Natural killer cell (primary cell): ENCODE measurements at regions not wholly inside any gene's neighbourhood (a gene's known extent, or its start where the extent isn't known, plus 50 kb on each side); places are given as distances from the start of the nearest gene placed in this dataset.
"Not testable (repeated sequence)": the region's sequence is repeated elsewhere in the genome, so short reads cannot be mapped to it uniquely, and the experiment has no call there.

Source experiments
- ATAC-seq, 3 donors: fragments of 150-1000 bp in 2 of 3; fragments of 200-7000 bp in 1 of 3; cut with Tn5 transposase; 1 replicate in 1 of 3; 2 replicates in 2 of 3; pipeline ENCODE4 v1.10.0; 2021; ENCODE audit warnings: mild to moderate bottlenecking in 2 of 3, moderate library complexity in 2 of 3
- DNase-seq, 2 donors: peaks; one replicate each; pipeline versions ENCODE4 v3.0.0 to v3.0.0-alpha.2; 2013 to 2021; ENCODE audit warnings: mixed read lengths in 1 of 2
- H3K27ac ChIP-seq: one replicate; pipeline ENCODE4 v1.5.1; 2013; ENCODE audit warnings: mild to moderate bottlenecking, low read length
- H3K27me3 ChIP-seq: one replicate; pipeline ENCODE4 v1.6.1; 2013; ENCODE audit warnings: low read length; ENCODE audit not compliant: control insufficient read depth, insufficient read depth
- H3K36me3 ChIP-seq: one replicate; pipeline ENCODE4 v1.6.1; 2013; ENCODE audit warnings: low read length; ENCODE audit not compliant: control insufficient read depth, insufficient read depth
- H3K4me1 ChIP-seq: one replicate; pipeline ENCODE4 v1.6.1; 2013; ENCODE audit warnings: low read length; ENCODE audit not compliant: control insufficient read depth, insufficient read depth
- H3K4me3 ChIP-seq: one replicate; pipeline ENCODE4 v1.5.1; 2013; ENCODE audit warnings: low read length
- H3K9me3 ChIP-seq: one replicate; pipeline ENCODE4 v1.6.1; 2013; ENCODE audit warnings: low read length; ENCODE audit not compliant: control insufficient read depth, insufficient read depth
- H3K27ac Mint-ChIP-seq, 2 donors: one replicate each; pipeline ENCODE4 v1.8.0; 2022; ENCODE audit warnings: mild to moderate bottlenecking in 2 of 2, mixed read lengths in 2 of 2, moderate library complexity in 1 of 2
- H3K27me3 Mint-ChIP-seq, 2 donors: one replicate each; pipeline ENCODE4 v1.8.0; 2022; ENCODE audit warnings: low read depth in 2 of 2, mixed read lengths in 2 of 2
- H3K36me3 Mint-ChIP-seq: one replicate; pipeline ENCODE4 v1.8.0; 2022; ENCODE audit warnings: mixed read lengths
- H3K4me1 Mint-ChIP-seq, 2 donors: one replicate each; pipeline ENCODE4 v1.8.0; 2022; ENCODE audit warnings: mixed read lengths in 2 of 2
- H3K4me3 Mint-ChIP-seq: one replicate; pipeline ENCODE4 v1.8.0; 2022; ENCODE audit warnings: mild to moderate bottlenecking, moderate library complexity, mixed read lengths
- H3K9me3 Mint-ChIP-seq, 2 donors: one replicate each; pipeline ENCODE4 v1.8.0; 2022; ENCODE audit warnings: mixed read lengths in 2 of 2
- WGBS: methylation state at CpG from one replicate; pipeline ENCODE4 v1.1.7; 2013; ENCODE audit warnings: missing lambda C conversion rate; ENCODE audit not compliant: insufficient coverage; 5-methylcytosine and 5-hydroxymethylcytosine counted together
- intact Hi-C: fragments of 100-400 bp; cut with micrococcal nuclease; formaldehyde crosslinking; loops from one replicate; pipeline ENCODE4 v1.14.2; 2022
- TF ChIP-seq, protein P1 (sequence below): fragments of 200-600 bp; IDR thresholded peaks from one replicate; pipeline ENCODE4 v1.8.0; 2022; ENCODE audit warnings: antibody characterized with exemption

DNA sequence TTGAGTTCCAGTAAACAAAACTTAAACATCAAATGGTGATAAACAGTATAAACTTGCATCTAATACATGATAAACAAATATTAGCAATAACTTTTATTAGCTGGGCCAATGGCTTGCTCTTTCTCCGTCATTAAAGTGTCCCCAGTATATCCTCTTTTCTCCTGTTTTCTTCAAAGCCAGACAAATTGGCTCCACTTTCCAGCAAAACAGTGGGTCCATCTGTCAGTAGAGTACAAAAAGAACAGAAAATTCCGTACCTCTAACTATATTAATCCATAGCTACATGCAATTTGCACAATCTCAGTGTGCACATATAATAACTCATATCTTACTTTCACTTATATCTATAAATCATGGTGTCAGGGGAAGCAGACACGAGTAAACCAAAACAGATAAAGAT is 678.0 kb upstream of the SPRY2 start:
- Histone ChIP-seq H3K27me3 (no peaks in the 10 kb centered on the region), H3K36me3 (no peaks in the 10 kb centered on the region), H3K4me3 (no peak overlapping the region), H3K27ac (no peak overlapping the region), H3K4me1 (no peaks in the 10 kb centered on the region), H3K9me3 (no peaks in the 10 kb centered on the region)
- no peak for DNase-seq
- H3K4me1 Mint-ChIP-seq = no peaks in the 10 kb centered on the region
- ATAC-seq = no peak
- TF ChIP-seq, protein P1, sequence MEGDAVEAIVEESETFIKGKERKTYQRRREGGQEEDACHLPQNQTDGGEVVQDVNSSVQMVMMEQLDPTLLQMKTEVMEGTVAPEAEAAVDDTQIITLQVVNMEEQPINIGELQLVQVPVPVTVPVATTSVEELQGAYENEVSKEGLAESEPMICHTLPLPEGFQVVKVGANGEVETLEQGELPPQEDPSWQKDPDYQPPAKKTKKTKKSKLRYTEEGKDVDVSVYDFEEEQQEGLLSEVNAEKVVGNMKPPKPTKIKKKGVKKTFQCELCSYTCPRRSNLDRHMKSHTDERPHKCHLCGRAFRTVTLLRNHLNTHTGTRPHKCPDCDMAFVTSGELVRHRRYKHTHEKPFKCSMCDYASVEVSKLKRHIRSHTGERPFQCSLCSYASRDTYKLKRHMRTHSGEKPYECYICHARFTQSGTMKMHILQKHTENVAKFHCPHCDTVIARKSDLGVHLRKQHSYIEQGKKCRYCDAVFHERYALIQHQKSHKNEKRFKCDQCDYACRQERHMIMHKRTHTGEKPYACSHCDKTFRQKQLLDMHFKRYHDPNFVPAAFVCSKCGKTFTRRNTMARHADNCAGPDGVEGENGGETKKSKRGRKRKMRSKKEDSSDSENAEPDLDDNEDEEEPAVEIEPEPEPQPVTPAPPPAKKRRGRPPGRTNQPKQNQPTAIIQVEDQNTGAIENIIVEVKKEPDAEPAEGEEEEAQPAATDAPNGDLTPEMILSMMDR = no peak
- peaks cover 10% of the 10 kb centered on the region for H3K36me3 Mint-ChIP-seq
- 64% methylated on average over 3 of the region's 3 CpGs for WGBS
- H3K9me3 Mint-ChIP-seq = peaks cover 5% of the 10 kb centered on the region in 2 donors
- H3K27me3 Mint-ChIP-seq = peaks cover 0 to 7% of the 10 kb centered on the region in 2 donors
- intact Hi-C loops = no loop called here
- no peak overlapping the region for H3K4me3 Mint-ChIP-seq
- no peak overlapping the region for H3K27ac Mint-ChIP-seq

DNA sequence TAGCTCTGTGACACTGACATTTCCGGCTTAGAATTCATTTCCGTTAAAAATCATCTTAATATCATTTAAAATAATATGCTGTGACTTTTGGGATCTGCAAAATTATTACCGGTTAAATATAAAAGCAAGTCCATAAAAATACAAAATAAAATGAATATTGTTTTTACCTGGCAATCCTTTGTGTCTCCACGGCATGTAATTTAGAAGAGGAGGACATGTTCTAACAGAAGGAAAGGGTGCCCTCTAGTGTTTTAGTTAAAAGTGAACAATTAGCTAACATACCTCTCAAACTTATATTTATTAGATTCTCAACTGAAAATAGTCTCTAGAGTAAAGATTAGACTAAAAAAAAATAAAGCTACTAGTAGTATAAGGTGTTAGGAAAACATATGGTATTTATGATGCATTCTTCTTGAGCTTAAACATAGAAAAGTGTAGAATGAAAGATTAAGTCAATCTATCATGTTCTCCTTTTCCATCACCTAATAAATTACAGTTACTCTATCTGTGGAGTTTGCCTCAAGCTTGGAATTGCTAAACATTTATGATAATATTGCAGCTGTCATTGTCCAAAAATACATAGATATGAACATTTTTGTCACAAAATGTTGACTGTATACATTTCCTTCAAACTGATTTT is 676.7 kb upstream of the SPRY2 start:
- Histone ChIP-seq H3K27ac (no peak overlapping the region), H3K4me3 (no peak overlapping the region), H3K27me3 (no peaks in the 10 kb centered on the region), H3K9me3 (no peaks in the 10 kb centered on the region), H3K4me1 (no peaks in the 10 kb centered on the region), H3K36me3 (no peaks in the 10 kb centered on the region)
- intact Hi-C loops = loop anchor here (1.0 kb wide), 2 partner anchors 674 to 1338 kb away; no protein-coding TSS in a partner anchor
- peaks cover 5% of the 10 kb centered on the region in 2 donors for H3K9me3 Mint-ChIP-seq
- ATAC-seq = peak in 2 of 3 donors; percentile 47 to 63
- H3K4me3 Mint-ChIP-seq = no peak overlapping the region
- peaks cover 10% of the 10 kb centered on the region for H3K36me3 Mint-ChIP-seq
- H3K4me1 Mint-ChIP-seq = no peaks in the 10 kb centered on the region
- no peak overlapping the region for H3K27ac Mint-ChIP-seq
- TF ChIP-seq, protein P1 = peak; percentile 64
- peaks cover 0 to 7% of the 10 kb centered on the region in 2 donors for H3K27me3 Mint-ChIP-seq
- 53% methylated on average over 2 of the region's 4 CpGs for WGBS
- peak in 1 of 2 donors; percentile 32 for DNase-seq

DNA sequence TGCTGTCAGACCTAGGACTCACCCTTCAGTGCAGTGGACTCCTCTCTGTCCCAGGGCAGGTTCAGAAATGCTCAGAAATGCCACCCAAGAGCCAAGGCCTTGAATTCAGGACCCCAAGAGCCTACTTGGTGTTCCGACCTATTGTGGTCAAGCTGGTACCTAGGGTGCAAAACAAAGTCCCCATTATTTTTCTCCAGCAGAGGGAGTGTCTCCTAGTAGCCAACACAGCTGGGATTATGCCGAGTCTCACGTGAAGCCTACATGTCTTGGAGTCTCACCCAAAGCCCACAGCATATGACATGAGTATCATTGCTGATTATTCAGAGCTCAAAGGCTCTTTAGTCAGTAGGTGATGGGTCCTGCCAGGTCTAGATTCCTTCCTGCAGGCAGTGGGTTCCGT is 671.1 kb upstream of the SPRY2 start:
- 89% methylated on average over 4 of the region's 4 CpGs for WGBS
- Mint-ChIP-seq H3K4me3 (no peak overlapping the region), H3K9me3 (peaks cover 0 to 2% of the 10 kb centered on the region in 2 donors), H3K4me1 (no peaks in the 10 kb centered on the region), H3K27ac (no peak overlapping the region), H3K27me3 (peaks cover 0 to 4% of the 10 kb centered on the region in 2 donors), H3K36me3 (no peaks in the 10 kb centered on the region)
- Histone ChIP-seq H3K4me1 (no peaks in the 10 kb centered on the region), H3K4me3 (no peak overlapping the region), H3K9me3 (no peaks in the 10 kb centered on the region), H3K27me3 (no peaks in the 10 kb centered on the region), H3K36me3 (no peaks in the 10 kb centered on the region), H3K27ac (no peak overlapping the region)
- ATAC-seq (no peak), DNase-seq (no peak)
- TF ChIP-seq, protein P1 = no peak
- intact Hi-C loops = no loop called here

DNA sequence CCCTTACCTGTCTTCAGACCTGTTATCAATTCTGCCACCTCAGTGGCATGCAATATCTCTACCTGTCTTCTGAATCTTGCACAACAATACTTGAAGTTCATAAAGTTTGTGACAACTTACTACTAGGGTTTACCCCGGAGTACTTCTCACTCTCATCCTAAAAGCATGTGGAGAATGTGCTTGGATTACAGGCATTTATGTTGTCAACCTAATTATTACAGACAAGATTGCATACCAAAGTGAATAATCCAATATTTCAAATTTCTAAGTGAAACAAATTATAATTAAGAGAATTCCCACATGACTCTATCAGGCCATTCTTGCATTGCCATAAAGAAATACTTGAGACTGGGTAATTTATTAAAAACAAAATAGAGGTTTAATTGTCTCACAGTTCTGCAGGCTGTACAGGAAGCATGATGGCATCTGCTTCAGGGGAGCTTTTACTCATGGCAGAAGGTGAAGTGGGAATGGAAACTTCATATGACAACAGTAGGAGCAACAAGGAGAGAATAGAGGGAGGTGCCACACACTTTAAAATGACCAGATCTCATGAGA is 661.0 kb upstream of the SPRY2 start:
- ATAC-seq = no peak
- intact Hi-C loops = no loop called here
- DNase-seq = no peak
- Mint-ChIP-seq H3K27me3 (peaks cover 0 to 8% of the 10 kb centered on the region in 2 donors), H3K27ac (no peak overlapping the region), H3K9me3 (peaks cover 0 to 2% of the 10 kb centered on the region in 2 donors), H3K4me3 (no peak overlapping the region), H3K4me1 (no peaks in the 10 kb centered on the region), H3K36me3 (peaks cover 8% of the 10 kb centered on the region)
- no peaks in the 10 kb centered on the region for H3K4me1 ChIP-seq
- H3K4me3 ChIP-seq = no peak overlapping the region
- H3K36me3 ChIP-seq = no peaks in the 10 kb centered on the region
- H3K9me3 ChIP-seq = no peaks in the 10 kb centered on the region
- H3K27ac ChIP-seq = no peak overlapping the region
- TF ChIP-seq, protein P1 = no peak
- no CpG with 5 or more reads among the region's 1 CpG for WGBS
- no peaks in the 10 kb centered on the region for H3K27me3 ChIP-seq

DNA sequence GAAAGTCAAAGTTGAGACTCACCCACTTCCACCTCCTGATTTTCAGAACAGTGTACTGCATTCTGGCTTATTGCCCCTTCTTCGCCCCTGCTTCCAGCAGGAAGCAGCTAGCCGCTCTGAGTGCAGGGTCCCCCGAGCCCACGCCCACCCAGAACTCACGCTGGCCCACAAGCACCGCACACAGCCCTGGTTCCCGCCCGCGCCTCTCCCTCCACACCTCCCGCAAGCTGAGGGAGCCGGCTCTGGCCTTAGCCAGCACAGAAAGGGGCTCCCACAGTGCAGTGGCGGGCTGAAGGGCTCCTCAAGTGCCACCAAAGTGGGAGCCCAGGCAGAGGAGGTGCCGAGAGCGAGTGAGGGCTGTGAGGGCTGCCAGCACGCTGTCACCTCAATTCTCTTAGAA is 657.7 kb upstream of the SPRY2 start:
- H3K9me3 ChIP-seq, H3K36me3 Mint-ChIP-seq, ATAC-seq, intact Hi-C loops, H3K27me3 Mint-ChIP-seq, H3K27ac ChIP-seq, DNase-seq, H3K4me3 Mint-ChIP-seq, H3K4me3 ChIP-seq, H3K27me3 ChIP-seq, H3K36me3 ChIP-seq, H3K9me3 Mint-ChIP-seq, H3K27ac Mint-ChIP-seq, H3K4me1 ChIP-seq, H3K4me1 Mint-ChIP-seq: not testable (repeated sequence)
- WGBS = 89% methylated on average over 15 of the region's 15 CpGs
